K562 (cell line): ENCODE measurements at regions not wholly inside any gene's neighbourhood (a gene's known extent, or its start where the extent isn't known, plus 50 kb on each side); places are given as distances from the start of the nearest gene placed in this dataset.

Experiments used
- ATAC-seq: fragments of 200-7000 bp; cut with Tn5 transposase; 3 replicates; pipeline ENCODE4 v1.9.1; 2020; ENCODE audit warnings: moderate library complexity
- BruUV-seq: library from RNA; stranded (reverse); fragments of 400-500 nt; replicated peaks from 2 replicates; lab custom pipeline; 2021; lab: Mats Ljungman, UMichigan
- CTCF ChIA-PET: fragments of 300-600 bp; formaldehyde crosslinking; extraction: SDS; loops from one replicate; lab custom pipeline; 2021; ENCODE audit warnings: low intra/inter-chr PET ratio; lab: Yijun Ruan, JAX
- POLR2A ChIA-PET: fragments of 300-600, 350-650 bp; sonication (Branson Sonifier 250); formaldehyde crosslinking; extraction: SDS; loops from one replicate; lab custom pipeline; 2021; ENCODE audit warnings: antibody characterized with exemption, inconsistent platforms; lab: Yijun Ruan, JAX
- DNase-seq, 4 experiments: peaks; one replicate each; pipeline versions ENCODE4 v3.0.0 to v3.0.0-alpha.2; 2011 to 2018; ENCODE audit warnings: low spot score in 3 of 4, mixed read lengths in 3 of 4; ENCODE audit errors: extremely low read depth in 1 of 4
- FAIRE-seq: peaks from 2 replicates; lab custom pipeline; 2011; peaks lifted over from hg19 to GRCh38; lab: Jason Lieb, UNC
- H2AFZ ChIP-seq: 2 replicates; pipeline ENCODE4 v1.6.0; 2011; ENCODE audit warnings: low read depth, low read length, control low read depth, inconsistent platforms
- H3K27ac ChIP-seq: fragments of 200-600 bp; 3 replicates; pipeline ENCODE4 v1.8.0; 2011; ENCODE audit warnings: low read depth, mild to moderate bottlenecking, control low read depth, inconsistent platforms, low read length, moderate library complexity, mixed read lengths; ENCODE audit errors: extremely low read depth
- H3K27me3 ChIP-seq, 2 experiments: fragments of 300-600 bp in 1 of 2; 2 replicates in 1 of 2; 3 replicates in 1 of 2; pipeline versions ENCODE4 v1.6.0 to v1.8.0; 2011; ENCODE audit warnings: inconsistent platforms in 2 of 2, low read length in 2 of 2, mild to moderate bottlenecking in 1 of 2, mixed read lengths in 1 of 2, moderate library complexity in 1 of 2; ENCODE audit not compliant: control insufficient read depth in 2 of 2, insufficient read depth in 2 of 2
- H3K36me3 ChIP-seq: fragments of 300-600 bp; 3 replicates; pipeline ENCODE4 v1.8.0; 2011; ENCODE audit warnings: mild to moderate bottlenecking, low read length, inconsistent platforms; ENCODE audit not compliant: control insufficient read depth, insufficient read depth
- H3K4me1 ChIP-seq, 2 experiments: fragments of 200-600 bp in 1 of 2; replicated peaks in 1 of 2; 2 replicates in 1 of 2; 3 replicates in 1 of 2; pipeline versions ENCODE4 v1.5.1 to v1.8.0; 2011; ENCODE audit warnings: inconsistent platforms in 2 of 2, low read length in 2 of 2, mild to moderate bottlenecking in 1 of 2, mixed read lengths in 1 of 2, moderate library complexity in 1 of 2; ENCODE audit not compliant: control insufficient read depth in 2 of 2, insufficient read depth in 2 of 2
- H3K4me2 ChIP-seq: 2 replicates; pipeline ENCODE4 v1.6.1; 2011; ENCODE audit warnings: low read length, control low read depth, inconsistent platforms, mixed read lengths; ENCODE audit not compliant: insufficient read depth
- H3K4me3 ChIP-seq: fragments of 200-600 bp; sonication (generic), shearing (Covaris generic); 2 replicates; pipeline ENCODE4 v1.5.1; 2016; ENCODE audit warnings: control low read depth, inconsistent platforms
- H3K79me2 ChIP-seq: fragments of 200-600 bp; 3 replicates; pipeline ENCODE4 v1.8.0; 2011; ENCODE audit warnings: low read length, inconsistent platforms; ENCODE audit not compliant: control insufficient read depth, insufficient read depth
- H3K9ac ChIP-seq, 2 experiments: 2 replicates each; pipeline versions ENCODE4 v1.6.0 to v1.6.1; 2011; ENCODE audit warnings: low read depth in 2 of 2, low read length in 2 of 2, control low read depth in 1 of 2, inconsistent platforms in 1 of 2, mild to moderate bottlenecking in 1 of 2, mixed read lengths in 1 of 2; ENCODE audit not compliant: insufficient read depth in 1 of 2
- H3K9me1 ChIP-seq: one replicate; pipeline ENCODE4 v1.6.0; 2011; ENCODE audit warnings: inconsistent platforms, mild to moderate bottlenecking, low read length, moderate library complexity; ENCODE audit not compliant: control insufficient read depth, insufficient read depth
- H3K9me3 ChIP-seq: replicated peaks from 2 replicates; pipeline ENCODE4 v1.5.1; 2011; ENCODE audit warnings: low read depth, low read length, inconsistent platforms; ENCODE audit not compliant: control insufficient read depth, insufficient read depth
- H4K20me1 ChIP-seq: replicated peaks from 2 replicates; pipeline ENCODE4 v1.6.1; 2011; ENCODE audit warnings: low read length, inconsistent platforms, mixed read lengths; ENCODE audit not compliant: control insufficient read depth, insufficient read depth
- ARID3A ChIP-seq: IDR thresholded peaks from 2 replicates; pipeline ENCODE4 v1.6.1; 2012; ENCODE audit warnings: low read depth, low read length, improper control_type of control experiment, borderline replicate concordance
- CHCHD3 ChIP-seq: fragments of 250-450 bp; sonication (Bioruptor Pico); IDR thresholded peaks from 2 replicates; pipeline ENCODE4 v2.1.2; 2022; ENCODE audit warnings: mild to moderate bottlenecking
- E2F4 ChIP-seq: sonication (generic); formaldehyde crosslinking; IDR thresholded peaks from 2 replicates; pipeline ENCODE4 v1.8.0; 2022; ENCODE audit warnings: mild to moderate bottlenecking, low read depth, missing genetic modification reagents
- HCFC1 ChIP-seq: IDR thresholded peaks from 2 replicates; pipeline ENCODE4 v1.6.1; 2012; ENCODE audit warnings: low read depth, low read length, improper control_type of control experiment
- HDAC1 ChIP-seq, 2 experiments: fragments of 450-650 bp; IDR thresholded peaks; 2 replicates each; pipeline ENCODE4 v1.6.1; 2016 to 2017; ENCODE audit warnings: inconsistent platforms in 1 of 2, mild to moderate bottlenecking in 1 of 2, moderate library complexity in 1 of 2
- HMGXB4 ChIP-seq: sonication (generic); formaldehyde crosslinking; IDR thresholded peaks from 2 replicates; pipeline ENCODE4 v1.8.1; 2023; ENCODE audit warnings: mild to moderate bottlenecking, missing genetic modification reagents
- ILF3 ChIP-seq: fragments of 450-650 bp; IDR thresholded peaks from 2 replicates; pipeline ENCODE4 v1.6.1; 2018; ENCODE audit warnings: antibody characterized with exemption, mild to moderate bottlenecking, moderate library complexity, borderline replicate concordance
- MAFK ChIP-seq: IDR thresholded peaks from 2 replicates; pipeline ENCODE4 v1.6.1; 2011; ENCODE audit warnings: low read length, improper control_type of control experiment
- MYC ChIP-seq, 2 experiments: fragments of 250-450 bp in 1 of 2; sonication (Bioruptor Pico) in 1 of 2; IDR thresholded peaks; 2 replicates each; pipeline versions ENCODE4 v1.5.1 to v1.6.1; 2012 to 2021; ENCODE audit warnings: low read depth in 2 of 2, borderline replicate concordance in 1 of 2, improper control_type of control experiment in 1 of 2, low read length in 1 of 2, mild to moderate bottlenecking in 1 of 2, moderate library complexity in 1 of 2
- SRSF3 ChIP-seq: fragments of 200-400 bp; formaldehyde crosslinking; IDR thresholded peaks from 2 replicates; pipeline ENCODE4 v1.6.1; 2016; ENCODE audit warnings: mild to moderate bottlenecking, low read length, moderate library complexity; ENCODE audit not compliant: insufficient read depth
- TFE3 ChIP-seq: fragments of 450-650 bp; formaldehyde crosslinking; IDR thresholded peaks from 2 replicates; pipeline ENCODE4 v1.4.0; 2020; ENCODE audit warnings: mild to moderate bottlenecking, mixed read lengths
- THRA ChIP-seq: fragments of 450-650 bp; IDR thresholded peaks from 2 replicates; pipeline ENCODE4 v1.6.1; 2017; ENCODE audit warnings: mild to moderate bottlenecking, moderate library complexity
- ZNF3 ChIP-seq: fragments of 250-450 bp; sonication (Bioruptor Pico); IDR thresholded peaks from 2 replicates; pipeline ENCODE4 v1.5.0; 2021; ENCODE audit warnings: mild to moderate bottlenecking, moderate library complexity
- ZNF583 ChIP-seq: fragments of 250-450 bp; sonication (Bioruptor Pico); IDR thresholded peaks from 2 replicates; pipeline ENCODE4 v1.4.0; 2020
- WGBS: fragments of 100-300 bp; shearing (Covaris generic); methylation state at CpG from one replicate; pipeline ENCODE4 v1.1.6; 2016; ENCODE audit warnings: low coverage, mixed read lengths; ENCODE audit not compliant: insufficient coverage; ENCODE audit errors: missing lambda C conversion rate; 5-methylcytosine and 5-hydroxymethylcytosine counted together
- in situ Hi-C: fragments of 300-500 bp; cut with MboI; formaldehyde crosslinking; loops from 4 replicates; pipeline ENCODE4 v1.15.0; 2018; ENCODE audit warnings: inconsistent platforms, mixed read lengths
- intact Hi-C: fragments of 100-400 bp; cut with micrococcal nuclease; formaldehyde crosslinking; loops from 2 replicates; pipeline ENCODE4 v1.14.2; 2022

GRCh38 chr20:58096880-58097423 lies 131.5 kb downstream of the ANKRD60 start:
- Histone ChIP-seq H3K4me3 (no peak overlapping the region), H2AFZ (no peak overlapping the region), H3K27ac (no peak overlapping the region), H3K4me1 (no peaks in the 10 kb centered on the region), H3K9me1 (no peaks in the 10 kb centered on the region), H3K36me3 (no peaks in the 10 kb centered on the region), H3K79me2 (no peaks in the 10 kb centered on the region), H4K20me1 (peaks cover 3% of the 10 kb centered on the region; the same call in 1 of the 2 replicates), H3K4me2 (no peak overlapping the region), H3K27me3 (peaks cover 8 to 35% of the 10 kb centered on the region in 2 experiments; a peak in 4 of 5 replicates), H3K9ac (no peak overlapping the region), H3K9me3 (no peaks in the 10 kb centered on the region)
- DNase-seq (no peak), ATAC-seq (no peak), FAIRE-seq (no peak)
- no TSS peak for BruUV-seq
- in situ Hi-C loops = no loop called here
- TF ChIP-seq THRA (no peak), HCFC1 (no peak), MYC (IDR thresholded peaks at IDR 0.05; ENCODE audit: low read depth, low read length) (no peak), MYC (CRISPR knock-in tag; IDR thresholded peaks at IDR 0.05; ENCODE audit: borderline replicate concordance, low read depth) (no peak), ZNF3 (CRISPR knock-in tag) (no peak), E2F4 (CRISPR knock-in tag) (no peak), ZNF583 (CRISPR knock-in tag) (no peak), HDAC1 (IDR thresholded peaks at IDR 0.05) (no peak), MAFK (no peak), CHCHD3 (CRISPR knock-in tag) (no peak), HMGXB4 (CRISPR knock-in tag) (no peak), ARID3A (no peak), TFE3 (CRISPR knock-in tag) (no peak), SRSF3 (no peak), ILF3 (no peak)
- POLR2A ChIA-PET = interaction anchor here (1.0 kb wide), 1 partner anchor 10 kb away, joined by 3 read pairs; no protein-coding TSS in a partner anchor
- intact Hi-C loops = no loop called here
- CTCF ChIA-PET = no interaction called here
- WGBS = 0% methylated on average over 8 of the region's 8 CpGs
